NB4 (cell line): ENCODE measurements at regions not wholly inside any gene's neighbourhood (a gene's known extent, or its start where the extent isn't known, plus 50 kb on each side); places are given as distances from the start of the nearest gene placed in this dataset.

Experiments used
- CTCF ChIP-seq: IDR thresholded peaks from one replicate; pipeline ENCODE4 v1.5.1; 2012; ENCODE audit warnings: low read depth, low read length
- MAX ChIP-seq: IDR thresholded peaks from 2 replicates; pipeline ENCODE4 v1.6.1; 2011; ENCODE audit warnings: low read depth, low read length
- MYC ChIP-seq: IDR thresholded peaks from 2 replicates; pipeline ENCODE4 v1.6.1; 2011; ENCODE audit warnings: low read depth, low read length
- POLR2A ChIP-seq: IDR thresholded peaks from 2 replicates; pipeline ENCODE4 v1.6.1; 2011; ENCODE audit warnings: mild to moderate bottlenecking; ENCODE audit not compliant: insufficient read length; ENCODE audit errors: extremely low read depth

GRCh38 chr1:4976859-4977440 lies 322.5 kb downstream of the AJAP1 start:
- no peak for TF ChIP-seq CTCF
- TF ChIP-seq POLR2A = no peak
- no peak for TF ChIP-seq MAX
- no peak for TF ChIP-seq MYC
